GM12878 (cell line): ENCODE measurements at regions not wholly inside any gene's neighbourhood (a gene's known extent, or its start where the extent isn't known, plus 50 kb on each side); places are given as distances from the start of the nearest gene placed in this dataset.

Experiments used
- CTCF ChIP-seq, 3 experiments: IDR thresholded peaks in 2 of 3; conservative IDR thresholded peaks in 1 of 3; 2 replicates each; pipeline ENCODE4 v1.5.1; 2011; ENCODE audit warnings: low read depth in 3 of 3, low read length in 3 of 3, mild to moderate bottlenecking in 3 of 3, control low read depth in 2 of 3, moderate library complexity in 2 of 3, inconsistent platforms in 1 of 3, mixed read lengths in 1 of 3; ENCODE audit not compliant: control insufficient read depth in 2 of 3, insufficient read depth in 1 of 3; ENCODE audit errors: extremely low read depth in 1 of 3
- NFXL1 ChIP-seq: fragments of 450-650 bp; IDR thresholded peaks from 2 replicates; pipeline ENCODE4 v1.6.1; 2017; ENCODE audit warnings: antibody characterized with exemption, mild to moderate bottlenecking, borderline replicate concordance
- PBX3 ChIP-seq: IDR thresholded peaks from 2 replicates; pipeline ENCODE4 v1.6.1; 2011; ENCODE audit warnings: mild to moderate bottlenecking, low read depth, low read length, moderate library complexity; ENCODE audit not compliant: insufficient replicate concordance
- POLR2AphosphoS2 ChIP-seq: IDR thresholded peaks from 2 replicates; pipeline ENCODE4 v1.6.1; 2011; ENCODE audit warnings: low read depth, mild to moderate bottlenecking, low read length, improper control_type of control experiment, moderate library complexity
- TAF1 ChIP-seq: IDR thresholded peaks from 2 replicates; pipeline ENCODE4 v1.6.1; 2011; ENCODE audit warnings: mild to moderate bottlenecking, low read depth, low read length, borderline replicate concordance
- ZZZ3 ChIP-seq: IDR thresholded peaks from 2 replicates; pipeline ENCODE4 v1.6.1; 2011; ENCODE audit warnings: low read depth; ENCODE audit not compliant: control insufficient read depth, insufficient read length
- TF ChIP-seq, protein P1 (sequence below): fragments of 450-650 bp; IDR thresholded peaks from 2 replicates; pipeline ENCODE4 v1.6.1; 2017; ENCODE audit warnings: mild to moderate bottlenecking

DNA sequence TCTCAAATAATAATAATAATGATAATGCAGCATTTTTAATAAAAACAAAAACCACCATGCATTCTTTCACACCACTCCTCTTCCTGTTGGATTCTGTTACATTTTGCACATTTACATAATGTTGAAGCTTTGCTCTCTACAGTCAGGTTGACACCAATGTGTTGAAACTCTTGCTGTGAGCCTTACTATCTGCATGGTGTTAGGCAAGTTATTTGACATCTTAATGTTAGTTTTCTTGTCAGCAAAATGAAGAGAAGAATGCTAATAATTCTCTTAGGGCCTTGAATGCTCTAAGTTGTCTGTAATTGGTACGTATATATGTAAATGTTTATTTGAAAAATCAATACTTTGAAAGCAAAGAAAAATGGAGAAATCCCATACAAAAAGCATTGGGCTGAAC, 525.5 kb upstream of the PTGER4 start:
- TF ChIP-seq CTCF (IDR thresholded peaks at IDR 0.05 in 2 of 3, conservative IDR thresholded peaks at IDR 0.05 in 1 of 3; ENCODE audit: control insufficient read depth in 2 of 3, extremely low read depth in 1 of 3, insufficient read depth in 1 of 3, low read depth in 3 of 3, low read length in 3 of 3) (no peak), TAF1 (no peak), PBX3 (no peak), POLR2AphosphoS2 (no peak), NFXL1 (no peak), ZZZ3 (no peak)
- TF ChIP-seq, protein P1, sequence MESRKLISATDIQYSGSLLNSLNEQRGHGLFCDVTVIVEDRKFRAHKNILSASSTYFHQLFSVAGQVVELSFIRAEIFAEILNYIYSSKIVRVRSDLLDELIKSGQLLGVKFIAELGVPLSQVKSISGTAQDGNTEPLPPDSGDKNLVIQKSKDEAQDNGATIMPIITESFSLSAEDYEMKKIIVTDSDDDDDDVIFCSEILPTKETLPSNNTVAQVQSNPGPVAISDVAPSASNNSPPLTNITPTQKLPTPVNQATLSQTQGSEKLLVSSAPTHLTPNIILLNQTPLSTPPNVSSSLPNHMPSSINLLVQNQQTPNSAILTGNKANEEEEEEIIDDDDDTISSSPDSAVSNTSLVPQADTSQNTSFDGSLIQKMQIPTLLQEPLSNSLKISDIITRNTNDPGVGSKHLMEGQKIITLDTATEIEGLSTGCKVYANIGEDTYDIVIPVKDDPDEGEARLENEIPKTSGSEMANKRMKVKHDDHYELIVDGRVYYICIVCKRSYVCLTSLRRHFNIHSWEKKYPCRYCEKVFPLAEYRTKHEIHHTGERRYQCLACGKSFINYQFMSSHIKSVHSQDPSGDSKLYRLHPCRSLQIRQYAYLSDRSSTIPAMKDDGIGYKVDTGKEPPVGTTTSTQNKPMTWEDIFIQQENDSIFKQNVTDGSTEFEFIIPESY: no peak
